Fibroblast of skin of left quadriceps (primary cell): ENCODE measurements at regions not wholly inside any gene's neighbourhood (a gene's known extent, or its start where the extent isn't known, plus 50 kb on each side); places are given as distances from the start of the nearest gene placed in this dataset.
"Not testable (repeated sequence)": the region's sequence is repeated elsewhere in the genome, so short reads cannot be mapped to it uniquely, and the experiment has no call there.

Source experiments
- DNase-seq, 2 experiments: peaks; one replicate each; pipeline ENCODE4 v3.0.0-alpha.2; 2013; ENCODE audit warnings: low read depth in 2 of 2

DNA sequence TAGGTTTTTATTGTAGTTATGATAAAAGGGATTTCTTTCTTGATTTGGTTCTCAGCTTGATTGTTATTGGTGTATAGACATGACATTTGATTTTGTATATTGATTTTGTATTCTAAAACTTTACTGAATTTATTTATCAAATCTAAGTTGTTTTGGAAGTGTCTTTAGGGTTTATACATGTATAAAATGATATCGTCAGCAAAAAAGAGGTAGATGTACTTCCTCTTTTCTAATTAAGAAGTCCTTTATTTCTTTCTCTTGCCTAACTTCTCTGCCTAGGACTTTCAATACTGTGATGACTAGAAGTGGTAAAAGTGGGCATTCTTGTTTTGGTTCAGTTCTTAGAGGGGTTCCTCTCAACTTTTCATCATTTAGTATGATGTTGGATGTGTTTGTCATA lies 487.3 kb upstream of the KIF2B start:
- no peak for DNase-seq

DNA sequence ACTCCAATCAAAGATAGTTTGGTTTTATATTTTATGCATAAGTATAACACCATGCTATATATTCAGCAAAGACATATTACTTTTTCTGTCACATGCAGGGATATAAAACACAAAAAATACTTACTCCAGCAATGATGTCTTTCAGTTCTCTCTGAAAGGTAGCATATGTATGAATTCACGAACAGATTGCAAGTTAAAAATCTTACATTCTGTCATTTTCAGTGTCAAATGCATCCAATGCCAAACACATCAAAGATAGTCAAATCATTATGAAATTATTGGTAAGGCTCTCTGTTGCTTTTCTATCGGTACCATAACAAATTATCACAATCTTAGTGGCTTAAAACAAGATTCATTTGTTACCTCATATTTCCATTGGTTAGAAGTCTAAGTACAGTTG lies 492.0 kb upstream of the KIF2B start:
- no peak for DNase-seq

DNA sequence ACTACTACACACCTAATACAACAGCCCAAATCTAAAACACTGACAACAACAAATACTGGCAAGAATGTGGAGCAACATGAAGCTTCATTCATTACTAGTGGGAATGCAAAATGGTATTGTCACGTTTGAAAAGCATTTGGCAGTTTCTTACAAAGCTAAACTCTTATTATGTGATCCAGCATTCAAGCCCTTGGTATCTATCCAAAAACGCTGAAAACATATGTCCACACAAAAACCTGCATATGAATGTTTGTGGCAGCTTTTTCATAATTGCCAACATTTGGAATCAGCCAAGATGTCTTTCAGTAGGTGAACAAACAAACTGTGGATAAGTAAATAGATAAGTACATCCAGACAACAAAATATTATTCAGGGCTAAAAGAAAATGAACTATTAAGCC lies 501.1 kb upstream of the KIF2B start:
- no peak for DNase-seq

- no peak for DNase-seq
Measured at GRCh38 chr17:53319947-53320346, 502.8 kb upstream of the KIF2B start.

DNA sequence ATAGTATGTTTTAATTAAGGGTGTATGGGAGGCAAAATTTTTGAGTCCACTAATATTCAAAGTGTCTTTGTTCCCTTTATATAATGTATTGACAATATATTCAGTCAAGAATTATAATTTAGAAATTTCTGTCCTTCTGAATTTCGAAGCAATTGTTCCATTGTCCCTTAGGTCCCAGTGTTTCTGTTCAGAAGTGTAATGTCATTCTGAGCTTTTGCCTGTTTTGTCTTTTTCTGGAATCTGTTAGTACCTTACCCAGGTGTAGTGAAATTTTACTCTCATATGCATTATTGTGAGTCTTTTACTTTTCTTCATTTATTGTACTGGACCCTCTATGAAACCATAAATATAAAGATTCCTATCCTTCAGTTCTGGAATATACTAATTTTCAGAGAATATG lies 505.7 kb upstream of the KIF2B start:
- no peak for DNase-seq

- DNase-seq, result no peak
Measured at GRCh38 chr17:53316073-53316472, 506.7 kb upstream of the KIF2B start.

- no peak for DNase-seq
Measured at GRCh38 chr17:53314521-53314920, 508.2 kb upstream of the KIF2B start.

DNA sequence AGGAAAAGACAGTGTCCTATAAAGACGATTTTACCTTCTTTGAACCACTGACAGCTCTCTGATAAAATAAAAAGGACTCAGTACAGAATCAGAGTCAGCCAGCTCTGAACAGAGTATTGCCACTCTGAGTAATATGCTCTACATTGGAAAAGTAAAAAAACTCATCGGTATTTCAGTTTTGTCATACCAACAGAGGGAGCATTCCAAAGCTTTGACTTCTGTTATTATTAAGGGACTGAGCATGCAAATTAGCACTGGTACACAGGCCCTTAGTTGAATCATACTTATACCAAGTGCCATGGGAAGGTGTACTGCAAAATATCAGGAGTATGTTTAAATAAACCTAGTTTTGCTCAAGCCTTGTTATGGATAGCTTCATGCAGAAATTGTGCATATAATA lies 509.0 kb upstream of the KIF2B start:
- DNase-seq, result no peak

- DNase-seq, result no peak
Measured at GRCh38 chr17:53278466-53278865, 544.3 kb upstream of the KIF2B start.

GRCh38 chr17:53273126-53273525 lies 549.6 kb upstream of the KIF2B start:
- no peak for DNase-seq

GRCh38 chr17:53270936-53271335 lies 551.8 kb upstream of the KIF2B start:
- peak in 1 of 2 experiments; percentile 0 for DNase-seq

- DNase-seq, result no peak
Measured at GRCh38 chr17:53264730-53265129, 558.0 kb upstream of the KIF2B start.

- DNase-seq, result no peak
Measured at GRCh38 chr17:53253956-53254597, 568.6 kb upstream of the KIF2B start.

- no peak for DNase-seq
Measured at GRCh38 chr17:53249036-53249435, 573.7 kb upstream of the KIF2B start.

GRCh38 chr17:53234138-53234537 lies 588.6 kb upstream of the KIF2B start:
- DNase-seq, result no peak

- no peak for DNase-seq
Measured at GRCh38 chr17:53227514-53227913, 595.2 kb upstream of the KIF2B start.

GRCh38 chr17:53227111-53227510 lies 595.6 kb upstream of the KIF2B start:
- DNase-seq, result no peak

GRCh38 chr17:53219821-53220220 lies 602.9 kb upstream of the KIF2B start:
- no peak for DNase-seq

DNA sequence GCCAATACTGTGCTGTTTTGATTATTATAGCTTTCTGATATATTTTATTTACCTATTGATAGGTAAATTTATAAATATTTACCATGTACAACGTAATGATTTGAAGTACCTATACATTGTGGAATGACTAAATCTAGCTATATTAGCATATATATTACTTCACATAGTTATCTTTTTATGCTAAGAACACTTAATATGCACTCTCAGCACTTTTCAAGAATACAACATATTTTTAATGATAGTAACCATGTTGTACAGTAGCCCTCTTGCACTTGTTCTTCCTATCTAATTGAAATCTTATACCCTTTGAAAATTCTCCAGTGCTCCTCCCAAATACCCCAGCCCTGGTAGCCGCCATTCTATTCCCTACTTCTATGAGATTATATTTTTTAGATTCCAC lies 604.0 kb upstream of the KIF2B start:
- DNase-seq, result no peak

DNA sequence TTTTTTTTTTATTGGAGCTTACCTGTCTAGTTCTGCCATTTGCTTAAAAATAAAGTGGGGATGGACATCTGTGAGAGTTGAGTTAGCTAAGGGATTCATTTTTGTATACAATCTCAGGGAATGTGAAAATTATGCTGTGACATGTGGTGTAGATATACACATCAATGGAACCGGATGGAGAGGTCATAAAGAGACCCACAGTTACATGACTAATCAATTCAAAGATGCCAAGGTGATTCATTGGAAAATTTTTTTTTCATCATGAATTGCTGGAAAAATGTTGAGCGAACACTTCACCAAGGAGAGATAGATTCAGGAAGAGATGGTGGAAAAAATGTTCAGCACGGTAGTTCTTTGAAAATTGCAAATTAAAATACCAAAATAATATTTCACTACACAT lies 605.4 kb upstream of the KIF2B start:
- no peak for DNase-seq

GRCh38 chr17:53208935-53209334 lies 613.8 kb upstream of the KIF2B start:
- not testable (repeated sequence) for DNase-seq

- DNase-seq, result no peak
Measured at GRCh38 chr17:53193044-53193443, 629.7 kb upstream of the KIF2B start.

DNA sequence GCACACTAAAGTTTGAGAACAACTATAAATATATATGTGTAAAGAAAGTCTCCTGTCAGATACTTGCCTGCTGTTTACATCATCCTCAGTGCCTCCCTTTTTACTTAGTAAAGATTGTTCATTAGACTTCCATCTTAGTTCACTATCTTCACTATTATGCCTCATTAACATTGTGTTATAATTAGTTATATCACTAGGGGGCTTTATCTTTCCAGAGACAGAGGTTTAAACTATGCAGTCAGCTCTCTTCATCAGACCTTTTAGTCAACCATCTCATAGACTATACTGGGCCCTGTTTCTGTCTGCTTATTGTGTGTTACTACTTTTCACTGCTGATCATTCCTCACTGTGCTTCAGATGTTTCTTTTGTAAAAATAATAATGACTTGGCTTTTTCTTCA lies 630.8 kb upstream of the KIF2B start:
- DNase-seq, result no peak

DNA sequence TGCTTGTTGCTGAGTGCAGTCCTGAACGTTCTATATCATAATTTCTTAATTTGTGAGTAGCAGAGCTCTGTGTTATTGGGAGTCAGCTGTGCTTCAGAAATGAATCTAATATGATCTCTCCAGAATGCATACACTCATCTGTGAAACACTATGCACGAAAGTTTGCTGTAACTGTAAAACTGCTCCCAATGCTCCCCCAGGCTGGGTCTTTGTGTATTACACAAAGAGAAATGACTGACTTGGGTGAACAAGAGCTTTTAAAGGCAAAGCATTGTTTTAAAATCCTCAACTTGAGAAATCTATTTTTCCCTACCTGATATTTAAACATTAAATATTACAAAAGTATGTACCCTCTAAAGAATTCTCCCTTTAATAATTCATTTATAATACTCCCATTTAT lies 636.7 kb upstream of the KIF2B start:
- no peak for DNase-seq
